SK-N-SH treated with all-trans-retinoic acid at 6 μM for 48 hours (cell line): ENCODE measurements at regions not wholly inside any gene's neighbourhood (a gene's known extent, or its start where the extent isn't known, plus 50 kb on each side); places are given as distances from the start of the nearest gene placed in this dataset.

Source experiments
- ARNTL ChIP-seq: fragments of 450-650 bp; formaldehyde crosslinking; IDR thresholded peaks from 2 replicates; pipeline ENCODE4 v1.5.0; 2020; ENCODE audit warnings: low read depth, mild to moderate bottlenecking, moderate library complexity, borderline replicate concordance
- CSDC2 ChIP-seq: fragments of 250-450 bp; sonication (Bioruptor Pico); IDR thresholded peaks from 2 replicates; pipeline ENCODE4 v1.5.0; 2020; ENCODE audit warnings: mild to moderate bottlenecking, moderate library complexity
- ESRRG ChIP-seq: fragments of 250-450 bp; sonication (Bioruptor Pico); IDR thresholded peaks from 2 replicates; pipeline ENCODE4 v1.6.1; 2021; ENCODE audit warnings: mild to moderate bottlenecking
- ISL1 ChIP-seq: fragments of 250-450 bp; sonication (Bioruptor Pico); IDR thresholded peaks from 2 replicates; pipeline ENCODE4 v2.1.2; 2022; ENCODE audit warnings: mild to moderate bottlenecking, moderate library complexity
- PPARA ChIP-seq: fragments of 250-450 bp; sonication (Bioruptor Pico); IDR thresholded peaks from 2 replicates; pipeline ENCODE4 v1.5.0; 2020; ENCODE audit warnings: mild to moderate bottlenecking, borderline replicate concordance
- TOX ChIP-seq: fragments of 250-450 bp; sonication (Bioruptor Pico); IDR thresholded peaks from 2 replicates; pipeline ENCODE4 v1.8.0; 2021; ENCODE audit warnings: mild to moderate bottlenecking, moderate library complexity, borderline replicate concordance
- ZC3H10 ChIP-seq: fragments of 250-450 bp; sonication (Bioruptor Pico); IDR thresholded peaks from 2 replicates; pipeline ENCODE4 v1.5.1; 2021; ENCODE audit warnings: mild to moderate bottlenecking, moderate library complexity
- ZFP3 ChIP-seq: fragments of 250-450 bp; sonication (Bioruptor Pico); IDR thresholded peaks from 2 replicates; pipeline ENCODE4 v1.5.0; 2020; ENCODE audit warnings: mild to moderate bottlenecking, moderate library complexity
- ZFP30 ChIP-seq: fragments of 450-650 bp; formaldehyde crosslinking; IDR thresholded peaks from 2 replicates; pipeline ENCODE4 v1.5.0; 2022; ENCODE audit warnings: mild to moderate bottlenecking, moderate library complexity
- ZNF70 ChIP-seq: fragments of 450-650 bp; formaldehyde crosslinking; IDR thresholded peaks from 2 replicates; pipeline ENCODE4 v1.5.0; 2020; ENCODE audit warnings: mild to moderate bottlenecking, moderate library complexity
- TF ChIP-seq, protein P1 (sequence below): fragments of 250-450 bp; sonication (Bioruptor Pico); IDR thresholded peaks from 2 replicates; pipeline ENCODE4 v1.8.0; 2020; ENCODE audit warnings: mild to moderate bottlenecking, moderate library complexity, borderline replicate concordance

DNA sequence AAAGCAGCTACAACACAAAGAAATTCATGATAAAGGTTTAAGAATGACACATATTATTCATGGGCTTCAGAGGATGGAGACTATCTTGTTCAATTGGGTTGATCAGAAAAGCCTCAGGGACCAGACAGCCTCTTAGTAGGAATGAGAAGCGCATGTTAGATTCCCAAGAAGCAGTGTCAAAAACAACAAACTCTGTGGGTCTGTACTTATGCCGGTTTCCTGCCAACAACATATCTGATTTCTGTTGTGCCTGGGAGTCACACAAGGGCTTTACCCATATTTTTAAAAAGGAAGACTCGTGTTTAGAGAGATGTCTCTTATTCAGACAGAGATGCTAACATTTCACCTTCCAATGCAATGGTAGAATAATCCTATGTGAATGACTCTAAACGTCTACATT, 2180.6 kb upstream of the CELF4 start:
- TF ChIP-seq TOX (CRISPR knock-in tag): no peak
- no peak for TF ChIP-seq ISL1 (CRISPR knock-in tag)
- no peak for TF ChIP-seq ZFP3 (CRISPR knock-in tag)
- TF ChIP-seq ARNTL (CRISPR knock-in tag): no peak
- no peak for TF ChIP-seq ZFP30 (CRISPR knock-in tag)
- TF ChIP-seq, protein P1, sequence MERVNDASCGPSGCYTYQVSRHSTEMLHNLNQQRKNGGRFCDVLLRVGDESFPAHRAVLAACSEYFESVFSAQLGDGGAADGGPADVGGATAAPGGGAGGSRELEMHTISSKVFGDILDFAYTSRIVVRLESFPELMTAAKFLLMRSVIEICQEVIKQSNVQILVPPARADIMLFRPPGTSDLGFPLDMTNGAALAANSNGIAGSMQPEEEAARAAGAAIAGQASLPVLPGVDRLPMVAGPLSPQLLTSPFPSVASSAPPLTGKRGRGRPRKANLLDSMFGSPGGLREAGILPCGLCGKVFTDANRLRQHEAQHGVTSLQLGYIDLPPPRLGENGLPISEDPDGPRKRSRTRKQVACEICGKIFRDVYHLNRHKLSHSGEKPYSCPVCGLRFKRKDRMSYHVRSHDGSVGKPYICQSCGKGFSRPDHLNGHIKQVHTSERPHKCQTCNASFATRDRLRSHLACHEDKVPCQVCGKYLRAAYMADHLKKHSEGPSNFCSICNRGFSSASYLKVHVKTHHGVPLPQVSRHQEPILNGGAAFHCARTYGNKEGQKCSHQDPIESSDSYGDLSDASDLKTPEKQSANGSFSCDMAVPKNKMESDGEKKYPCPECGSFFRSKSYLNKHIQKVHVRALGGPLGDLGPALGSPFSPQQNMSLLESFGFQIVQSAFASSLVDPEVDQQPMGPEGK (CRISPR knock-in tag): no peak
- TF ChIP-seq ESRRG (CRISPR knock-in tag): no peak
- no peak for TF ChIP-seq ZNF70 (CRISPR knock-in tag)
- no peak for TF ChIP-seq CSDC2 (CRISPR knock-in tag)
- TF ChIP-seq ZC3H10 (CRISPR knock-in tag): no peak
- no peak for TF ChIP-seq PPARA (CRISPR knock-in tag)
